Stimulated activated CD8-positive, alpha-beta memory T cell treated with anti-CD3 and anti-CD28 coated beads, Interleukin-4, amount 100 ng/mL, for 4 hours (primary cell): ENCODE measurements at regions not wholly inside any gene's neighbourhood (a gene's known extent, or its start where the extent isn't known, plus 50 kb on each side); places are given as distances from the start of the nearest gene placed in this dataset.

ENCODE experiments used
- DNase-seq, 2 donors: peaks; one replicate each; pipeline ENCODE4 v3.0.0-alpha.2; 2020; ENCODE audit warnings: low read depth in 2 of 2, low spot score in 1 of 2

- DNase-seq = no peak
Observed at GRCh38 chr5:167767795-167768194, 523.6 kb upstream of the WWC1 start.

GRCh38 chr5:167769846-167770413 is 521.5 kb upstream of the WWC1 start:
- DNase-seq = no peak

GRCh38 chr5:167770461-167770860 is 521.0 kb upstream of the WWC1 start:
- no peak for DNase-seq

GRCh38 chr5:167771571-167771970 is 519.9 kb upstream of the WWC1 start:
- no peak for DNase-seq

- DNase-seq = no peak
Observed at GRCh38 chr5:167773668-167774301, 517.7 kb upstream of the WWC1 start.

- DNase-seq = no peak
Observed at GRCh38 chr5:167777746-167778145, 513.7 kb upstream of the WWC1 start.

- no peak for DNase-seq
Observed at GRCh38 chr5:167778228-167778627, 513.2 kb upstream of the WWC1 start.

- DNase-seq = no peak
Observed at GRCh38 chr5:167779644-167780043, 511.8 kb upstream of the WWC1 start.

GRCh38 chr5:167780177-167780576 is 511.3 kb upstream of the WWC1 start:
- DNase-seq = no peak

- no peak for DNase-seq
Observed at GRCh38 chr5:167783145-167783817, 508.2 kb upstream of the WWC1 start.

GRCh38 chr5:167785106-167785505 is 506.3 kb upstream of the WWC1 start:
- no peak for DNase-seq

GRCh38 chr5:167785901-167786300 is 505.5 kb upstream of the WWC1 start:
- DNase-seq = no peak

- no peak for DNase-seq
Observed at GRCh38 chr5:167786871-167787578, 504.4 kb upstream of the WWC1 start.

- DNase-seq = no peak
Observed at GRCh38 chr5:167790045-167790444, 501.4 kb upstream of the WWC1 start.

- no peak for DNase-seq
Observed at GRCh38 chr5:167790462-167791260, 500.8 kb upstream of the WWC1 start.

GRCh38 chr5:167792514-167792913 is 498.9 kb upstream of the WWC1 start:
- no peak for DNase-seq

GRCh38 chr5:167793700-167794099 is 497.7 kb upstream of the WWC1 start:
- no peak for DNase-seq

GRCh38 chr5:167794121-167794520 is 497.3 kb upstream of the WWC1 start:
- no peak for DNase-seq

- no peak for DNase-seq
Observed at GRCh38 chr5:167796672-167797071, 494.8 kb upstream of the WWC1 start.

- no peak for DNase-seq
Observed at GRCh38 chr5:167797933-167798332, 493.5 kb upstream of the WWC1 start.

GRCh38 chr5:167798448-167798847 is 493.0 kb upstream of the WWC1 start:
- no peak for DNase-seq
